K562 (cell line): ENCODE measurements at regions not wholly inside any gene's neighbourhood (a gene's known extent, or its start where the extent isn't known, plus 50 kb on each side); places are given as distances from the start of the nearest gene placed in this dataset.
"Not testable (repeated sequence)": the region's sequence is repeated elsewhere in the genome, so short reads cannot be mapped to it uniquely, and the experiment has no call there.

ENCODE experiments used
- ATAC-seq: fragments of 200-7000 bp; cut with Tn5 transposase; 3 replicates; pipeline ENCODE4 v1.9.1; 2020; ENCODE audit warnings: moderate library complexity
- BruUV-seq: library from RNA; stranded (reverse); fragments of 400-500 nt; replicated peaks from 2 replicates; lab custom pipeline; 2021; lab: Mats Ljungman, UMichigan
- CTCF ChIA-PET: fragments of 300-600 bp; formaldehyde crosslinking; extraction: SDS; loops from one replicate; lab custom pipeline; 2021; ENCODE audit warnings: low intra/inter-chr PET ratio; lab: Yijun Ruan, JAX
- POLR2A ChIA-PET: fragments of 300-600, 350-650 bp; sonication (Branson Sonifier 250); formaldehyde crosslinking; extraction: SDS; loops from one replicate; lab custom pipeline; 2021; ENCODE audit warnings: antibody characterized with exemption, inconsistent platforms; lab: Yijun Ruan, JAX
- DNase-seq, 4 experiments: peaks; one replicate each; pipeline versions ENCODE4 v3.0.0 to v3.0.0-alpha.2; 2011 to 2018; ENCODE audit warnings: low spot score in 3 of 4, mixed read lengths in 3 of 4; ENCODE audit errors: extremely low read depth in 1 of 4
- FAIRE-seq: peaks from 2 replicates; lab custom pipeline; 2011; peaks lifted over from hg19 to GRCh38; lab: Jason Lieb, UNC
- H2AFZ ChIP-seq: 2 replicates; pipeline ENCODE4 v1.6.0; 2011; ENCODE audit warnings: low read depth, low read length, control low read depth, inconsistent platforms
- H3K27ac ChIP-seq: fragments of 200-600 bp; 3 replicates; pipeline ENCODE4 v1.8.0; 2011; ENCODE audit warnings: low read depth, mild to moderate bottlenecking, control low read depth, inconsistent platforms, low read length, moderate library complexity, mixed read lengths; ENCODE audit errors: extremely low read depth
- H3K27me3 ChIP-seq, 2 experiments: fragments of 300-600 bp in 1 of 2; 2 replicates in 1 of 2; 3 replicates in 1 of 2; pipeline versions ENCODE4 v1.6.0 to v1.8.0; 2011; ENCODE audit warnings: inconsistent platforms in 2 of 2, low read length in 2 of 2, mild to moderate bottlenecking in 1 of 2, mixed read lengths in 1 of 2, moderate library complexity in 1 of 2; ENCODE audit not compliant: control insufficient read depth in 2 of 2, insufficient read depth in 2 of 2
- H3K36me3 ChIP-seq: fragments of 300-600 bp; 3 replicates; pipeline ENCODE4 v1.8.0; 2011; ENCODE audit warnings: mild to moderate bottlenecking, low read length, inconsistent platforms; ENCODE audit not compliant: control insufficient read depth, insufficient read depth
- H3K4me1 ChIP-seq, 2 experiments: fragments of 200-600 bp in 1 of 2; replicated peaks in 1 of 2; 2 replicates in 1 of 2; 3 replicates in 1 of 2; pipeline versions ENCODE4 v1.5.1 to v1.8.0; 2011; ENCODE audit warnings: inconsistent platforms in 2 of 2, low read length in 2 of 2, mild to moderate bottlenecking in 1 of 2, mixed read lengths in 1 of 2, moderate library complexity in 1 of 2; ENCODE audit not compliant: control insufficient read depth in 2 of 2, insufficient read depth in 2 of 2
- H3K4me2 ChIP-seq: 2 replicates; pipeline ENCODE4 v1.6.1; 2011; ENCODE audit warnings: low read length, control low read depth, inconsistent platforms, mixed read lengths; ENCODE audit not compliant: insufficient read depth
- H3K4me3 ChIP-seq: fragments of 200-600 bp; sonication (generic), shearing (Covaris generic); 2 replicates; pipeline ENCODE4 v1.5.1; 2016; ENCODE audit warnings: control low read depth, inconsistent platforms
- H3K79me2 ChIP-seq: fragments of 200-600 bp; 3 replicates; pipeline ENCODE4 v1.8.0; 2011; ENCODE audit warnings: low read length, inconsistent platforms; ENCODE audit not compliant: control insufficient read depth, insufficient read depth
- H3K9ac ChIP-seq, 2 experiments: 2 replicates each; pipeline versions ENCODE4 v1.6.0 to v1.6.1; 2011; ENCODE audit warnings: low read depth in 2 of 2, low read length in 2 of 2, control low read depth in 1 of 2, inconsistent platforms in 1 of 2, mild to moderate bottlenecking in 1 of 2, mixed read lengths in 1 of 2; ENCODE audit not compliant: insufficient read depth in 1 of 2
- H3K9me1 ChIP-seq: one replicate; pipeline ENCODE4 v1.6.0; 2011; ENCODE audit warnings: inconsistent platforms, mild to moderate bottlenecking, low read length, moderate library complexity; ENCODE audit not compliant: control insufficient read depth, insufficient read depth
- H3K9me3 ChIP-seq: replicated peaks from 2 replicates; pipeline ENCODE4 v1.5.1; 2011; ENCODE audit warnings: low read depth, low read length, inconsistent platforms; ENCODE audit not compliant: control insufficient read depth, insufficient read depth
- H4K20me1 ChIP-seq: replicated peaks from 2 replicates; pipeline ENCODE4 v1.6.1; 2011; ENCODE audit warnings: low read length, inconsistent platforms, mixed read lengths; ENCODE audit not compliant: control insufficient read depth, insufficient read depth
- RFX1 ChIP-seq: fragments of 450-650 bp; IDR thresholded peaks from 2 replicates; pipeline ENCODE4 v1.6.1; 2016; ENCODE audit warnings: mild to moderate bottlenecking, moderate library complexity
- WGBS: fragments of 100-300 bp; shearing (Covaris generic); methylation state at CpG from one replicate; pipeline ENCODE4 v1.1.6; 2016; ENCODE audit warnings: low coverage, mixed read lengths; ENCODE audit not compliant: insufficient coverage; ENCODE audit errors: missing lambda C conversion rate; 5-methylcytosine and 5-hydroxymethylcytosine counted together
- in situ Hi-C: fragments of 300-500 bp; cut with MboI; formaldehyde crosslinking; loops from 4 replicates; pipeline ENCODE4 v1.15.0; 2018; ENCODE audit warnings: inconsistent platforms, mixed read lengths
- intact Hi-C: fragments of 100-400 bp; cut with micrococcal nuclease; formaldehyde crosslinking; loops from 2 replicates; pipeline ENCODE4 v1.14.2; 2022

- intact Hi-C loops, H3K9me1 ChIP-seq, H2AFZ ChIP-seq, H3K27me3 ChIP-seq, BruUV-seq, CTCF ChIA-PET, POLR2A ChIA-PET, H3K79me2 ChIP-seq, H3K4me1 ChIP-seq, H3K9ac ChIP-seq, ATAC-seq, FAIRE-seq, H3K36me3 ChIP-seq, H3K4me2 ChIP-seq, H3K4me3 ChIP-seq, DNase-seq, H3K9me3 ChIP-seq, H4K20me1 ChIP-seq, H3K27ac ChIP-seq: not testable (repeated sequence)
- 0% methylated on average over 1 of the region's 1 CpG for whole genome bisulfite sequencing
- 0 out of 2 replicates have a peak, but pooled peaks have one; percentile 19 for TF ChIP-seq RFX1
- in situ Hi-C loops, result loop anchor here (25.0 kb wide), 1 partner anchor 1134 kb away; no protein-coding TSS in a partner anchor
These were observed 1479.5 kb downstream of the RPIA start for GRCh38 chr2:90170978-90171377.

GRCh38 chr2:90173081-90173480 is 1481.6 kb downstream of the RPIA start:
- H3K27ac ChIP-seq, FAIRE-seq, BruUV-seq, CTCF ChIA-PET, H3K9me3 ChIP-seq, H3K79me2 ChIP-seq, H3K4me2 ChIP-seq, POLR2A ChIA-PET, H3K4me3 ChIP-seq, DNase-seq, H3K27me3 ChIP-seq, H2AFZ ChIP-seq, ATAC-seq, H4K20me1 ChIP-seq, H3K9me1 ChIP-seq, intact Hi-C loops, H3K4me1 ChIP-seq, H3K9ac ChIP-seq, H3K36me3 ChIP-seq: not testable (repeated sequence)
- in situ Hi-C loops, result loop anchor here (25.0 kb wide), 1 partner anchor 1136 kb away; no protein-coding TSS in a partner anchor
- WGBS, result 0% methylated on average over 1 of the region's 2 CpGs

DNA sequence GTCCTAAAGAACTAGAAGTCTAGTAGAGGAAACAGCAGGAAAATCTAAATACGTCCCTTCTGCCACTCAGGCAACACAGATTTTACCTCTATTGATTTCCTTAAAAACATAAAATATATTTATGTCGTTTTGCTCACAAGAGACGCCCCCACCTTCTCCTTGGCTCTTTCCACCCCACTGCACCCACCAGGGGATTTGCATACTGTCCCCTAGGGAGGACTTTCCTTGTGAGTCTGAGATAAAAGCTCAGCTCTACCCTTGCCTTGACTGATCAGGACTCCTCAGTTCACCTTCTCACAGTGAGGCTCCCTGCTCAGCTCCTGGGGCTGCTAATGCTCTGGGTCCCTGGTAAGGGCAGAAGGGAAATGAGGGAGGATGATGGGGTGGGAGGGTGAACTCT is 1488.1 kb downstream of the RPIA start:
- in situ Hi-C loops, H3K9ac ChIP-seq, H3K27ac ChIP-seq: not testable (repeated sequence)

More for the DNA sequence above, 1488.1 kb downstream of the RPIA start:
- H2AFZ ChIP-seq, POLR2A ChIA-PET, BruUV-seq, H3K4me2 ChIP-seq, DNase-seq, FAIRE-seq, CTCF ChIA-PET, H3K4me3 ChIP-seq, H3K36me3 ChIP-seq, intact Hi-C loops, H3K9me1 ChIP-seq, H3K9me3 ChIP-seq, ATAC-seq, H3K27me3 ChIP-seq, H4K20me1 ChIP-seq, H3K4me1 ChIP-seq, H3K79me2 ChIP-seq: not testable (repeated sequence)
- WGBS, result no CpG with 5 or more reads among the region's 3 CpGs
